Muscle of back (tissue), 3 donors: ENCODE measurements at regions not wholly inside any gene's neighbourhood (a gene's known extent, or its start where the extent isn't known, plus 50 kb on each side); places are given as distances from the start of the nearest gene placed in this dataset.
A peak's percentile ranks its signal among the peaks of the same experiment; 100 is the strongest.
"Not testable (repeated sequence)": the region's sequence is repeated elsewhere in the genome, so short reads cannot be mapped to it uniquely, and the experiment has no call there.

ENCODE experiments used
- DNase-seq, 3 donors: peaks; one replicate each; pipeline versions ENCODE4 v3.0.0 to v3.0.0-alpha.2; 2013

GRCh38 chr5:126280846-126281245 lies 142.4 kb upstream of the GRAMD2B start:
- no peak for DNase-seq

- DNase-seq, result no peak
These were observed 138.1 kb upstream of the GRAMD2B start for GRCh38 chr5:126284977-126285696.

- DNase-seq, result not testable (repeated sequence)
These were observed 127.1 kb upstream of the GRAMD2B start for GRCh38 chr5:126296121-126296520.

GRCh38 chr5:126300293-126300692 lies 122.9 kb upstream of the GRAMD2B start:
- DNase-seq, result no peak

- peak in 1 of 3 donors; percentile 3 for DNase-seq
These were observed 122.2 kb upstream of the GRAMD2B start for GRCh38 chr5:126301056-126301455.

- no peak for DNase-seq
These were observed 113.3 kb upstream of the GRAMD2B start for GRCh38 chr5:126309860-126310259.

GRCh38 chr5:126311766-126312165 lies 111.4 kb upstream of the GRAMD2B start:
- no peak for DNase-seq

- no peak for DNase-seq
These were observed 107.9 kb upstream of the GRAMD2B start for GRCh38 chr5:126315341-126315740.

- DNase-seq, result no peak
These were observed 90.9 kb upstream of the GRAMD2B start for GRCh38 chr5:126332326-126332725.

GRCh38 chr5:126334760-126335159 lies 88.4 kb upstream of the GRAMD2B start:
- DNase-seq, result peak; percentile 70 to 85 (median 70)

GRCh38 chr5:126335886-126336285 lies 87.3 kb upstream of the GRAMD2B start:
- peak; percentile 40 to 80 (median 48) for DNase-seq

- DNase-seq, result no peak
These were observed 84.6 kb upstream of the GRAMD2B start for GRCh38 chr5:126338635-126339034.

GRCh38 chr5:126339215-126339805 lies 83.9 kb upstream of the GRAMD2B start:
- peak; percentile 71 to 82 (median 77) for DNase-seq

- DNase-seq, result no peak
These were observed 81.1 kb upstream of the GRAMD2B start for GRCh38 chr5:126341906-126342630.

GRCh38 chr5:126348855-126349635 lies 74.2 kb upstream of the GRAMD2B start:
- no peak for DNase-seq

- DNase-seq, result peak in 1 of 3 donors; percentile 66
These were observed 72.1 kb upstream of the GRAMD2B start for GRCh38 chr5:126351153-126351552.

GRCh38 chr5:126354012-126354857 lies 69.0 kb upstream of the GRAMD2B start:
- DNase-seq, result peak; percentile 69 to 94 (median 81)

GRCh38 chr5:126354858-126355731 lies 68.1 kb upstream of the GRAMD2B start:
- DNase-seq, result no peak

- DNase-seq, result no peak
These were observed 67.3 kb upstream of the GRAMD2B start for GRCh38 chr5:126355940-126356339.
